ENCODE measurements at regions not wholly inside any gene's neighbourhood (a gene's known extent, or its start where the extent isn't known, plus 50 kb on each side); places are given as distances from the start of the nearest gene placed in this dataset.
"Not testable (repeated sequence)": the region's sequence is repeated elsewhere in the genome, so short reads cannot be mapped to it uniquely, and the experiment has no call there.

DNA sequence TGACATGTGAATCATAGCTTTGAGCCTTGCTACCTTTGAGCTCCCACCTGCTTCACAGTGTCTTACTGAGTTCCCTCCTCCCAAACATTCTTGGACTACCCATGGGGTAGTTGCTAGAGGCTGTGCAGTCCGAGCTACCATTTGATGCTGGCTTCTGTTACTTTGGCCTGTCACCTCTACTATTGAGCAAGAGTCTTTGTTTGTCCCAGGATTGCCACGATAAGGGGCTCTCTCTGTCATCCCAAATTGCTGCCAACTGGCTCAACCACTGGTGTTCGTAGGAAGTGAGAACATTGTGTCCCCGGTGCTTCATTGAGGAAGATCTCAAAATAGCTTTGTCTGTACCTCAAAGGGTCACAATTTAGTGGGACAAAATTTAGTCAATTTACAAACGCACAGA is 59.1 kb upstream of the PAX8 start:
- no peak for FAIRE-seq

GRCh38 chr2:113336040-113336439 is 57.3 kb upstream of the PAX8 start:
- FAIRE-seq: peak; percentile 61

DNA sequence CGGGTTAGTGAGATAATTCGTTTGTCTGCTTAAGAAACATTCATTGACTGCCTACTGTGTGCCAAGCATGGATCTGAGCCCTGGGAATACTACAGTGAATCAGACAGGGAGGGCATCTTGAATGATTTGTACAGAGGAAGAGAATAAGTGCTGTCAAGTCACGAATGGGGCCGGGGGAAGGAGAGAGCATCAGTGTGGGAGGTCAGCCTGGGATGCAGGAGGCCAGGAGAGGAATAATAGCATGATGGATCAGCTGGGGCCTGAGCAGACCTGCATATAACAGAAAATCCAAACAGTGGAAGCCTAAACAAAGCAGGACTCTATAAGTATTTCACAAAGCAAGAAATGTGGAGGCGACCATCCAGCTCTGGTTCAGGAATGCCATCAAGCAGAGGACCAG is 55.4 kb upstream of the PAX8 start:
- FAIRE-seq: no peak

DNA sequence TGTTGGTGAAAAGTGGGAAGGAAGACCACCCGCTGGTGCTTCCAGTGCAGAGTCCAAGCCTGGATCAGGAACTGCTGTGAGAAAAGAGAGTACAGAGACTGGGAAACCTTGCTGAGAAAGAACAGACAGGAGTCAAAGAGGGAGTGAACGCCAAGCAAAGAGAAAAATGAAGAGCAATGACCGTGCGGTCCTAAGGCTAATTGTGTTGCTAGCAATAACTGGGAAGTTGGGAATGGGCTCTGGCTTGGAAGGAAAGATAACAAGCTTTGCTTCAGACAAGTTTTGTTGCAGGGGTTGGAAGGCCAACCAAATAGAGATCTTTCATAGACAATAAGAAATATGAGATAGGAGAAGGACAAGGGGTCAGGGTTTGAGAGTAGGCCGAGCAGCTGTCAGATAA is 55.0 kb upstream of the PAX8 start:
- not testable (repeated sequence) for FAIRE-seq

DNA sequence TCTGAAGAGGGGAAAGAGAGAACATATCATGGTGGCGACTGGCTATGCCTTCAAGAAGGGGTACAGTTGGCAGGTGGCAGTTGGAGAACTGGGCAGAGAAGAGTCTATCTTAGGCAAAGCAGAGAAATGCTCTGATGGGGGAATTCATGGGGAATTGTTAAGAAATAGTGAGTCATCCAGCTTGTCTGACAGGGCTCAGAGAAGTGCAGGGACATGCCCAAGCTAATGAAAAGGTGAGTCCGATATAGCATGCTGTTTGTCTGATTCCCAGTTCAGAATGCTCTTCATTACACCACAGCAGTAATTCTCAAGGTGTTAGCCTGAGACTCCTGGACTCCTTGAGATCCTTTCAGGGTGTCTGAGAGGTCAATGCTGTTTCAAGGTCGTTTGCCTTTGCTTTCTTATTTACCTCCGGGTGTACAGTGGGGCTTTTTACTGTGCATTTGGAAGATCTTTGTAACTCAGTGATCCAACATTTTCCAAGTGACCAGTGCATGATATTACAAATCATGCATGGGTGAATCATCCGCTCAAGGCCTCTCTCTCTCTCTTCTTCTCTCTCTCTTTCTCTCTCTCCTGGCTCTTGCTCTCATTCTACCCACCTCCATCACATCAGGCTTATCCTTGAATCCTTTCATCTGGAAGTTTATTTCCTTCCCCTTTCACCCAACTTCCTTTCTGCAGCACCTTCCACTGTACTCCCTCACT is 51.5 kb upstream of the PAX8 start:
- not testable (repeated sequence) for FAIRE-seq

DNA sequence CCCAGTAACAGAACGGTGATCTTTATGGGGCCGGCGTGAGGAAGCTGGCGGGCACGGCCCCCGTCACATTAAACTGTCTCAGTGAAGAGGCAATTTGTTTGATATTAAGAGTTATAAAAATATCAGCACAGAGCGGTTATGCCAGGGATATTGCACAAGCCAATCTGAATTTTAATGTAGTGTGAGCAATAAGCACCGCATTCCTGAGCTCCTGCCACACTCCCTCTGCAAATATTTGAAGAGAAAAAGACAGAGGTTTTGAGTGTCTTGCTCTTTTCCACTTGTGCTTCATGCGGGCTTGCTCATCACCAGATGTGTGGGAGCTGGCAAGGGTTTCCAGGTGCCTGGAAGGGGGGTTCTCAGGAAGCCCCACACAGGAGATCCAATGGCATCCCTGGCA is 50.3 kb upstream of the PAX8 start:
- FAIRE-seq: not testable (repeated sequence)

GRCh38 chr2:113328572-113328971 is 49.9 kb upstream of the PAX8 start:
- not testable (repeated sequence) for FAIRE-seq

Measured in endometrium (tissue), 2 donors.